LNCaP clone FGC (cell line): ENCODE measurements at regions not wholly inside any gene's neighbourhood (a gene's known extent, or its start where the extent isn't known, plus 50 kb on each side); places are given as distances from the start of the nearest gene placed in this dataset.

ENCODE experiments used
- DNase-seq: peaks from one replicate; pipeline ENCODE4 v3.0.0-alpha.2; 2011; ENCODE audit warnings: low read depth
- H3K4me3 ChIP-seq: 2 replicates; pipeline ENCODE4 v1.5.1; 2011; ENCODE audit warnings: mild to moderate bottlenecking, low read depth, low read length, control low read depth
- TF ChIP-seq, protein P1 (sequence below): IDR thresholded peaks from 2 replicates; pipeline ENCODE4 v1.5.1; 2012; ENCODE audit warnings: mild to moderate bottlenecking; ENCODE audit not compliant: control insufficient read depth, insufficient read depth; ENCODE audit errors: extremely low read depth

GRCh38 chr13:111561091-111561781 lies 240.8 kb downstream of the TEX29 start:
- DNase-seq = no peak
- H3K4me3 ChIP-seq = no peak overlapping the region
- TF ChIP-seq, protein P1, sequence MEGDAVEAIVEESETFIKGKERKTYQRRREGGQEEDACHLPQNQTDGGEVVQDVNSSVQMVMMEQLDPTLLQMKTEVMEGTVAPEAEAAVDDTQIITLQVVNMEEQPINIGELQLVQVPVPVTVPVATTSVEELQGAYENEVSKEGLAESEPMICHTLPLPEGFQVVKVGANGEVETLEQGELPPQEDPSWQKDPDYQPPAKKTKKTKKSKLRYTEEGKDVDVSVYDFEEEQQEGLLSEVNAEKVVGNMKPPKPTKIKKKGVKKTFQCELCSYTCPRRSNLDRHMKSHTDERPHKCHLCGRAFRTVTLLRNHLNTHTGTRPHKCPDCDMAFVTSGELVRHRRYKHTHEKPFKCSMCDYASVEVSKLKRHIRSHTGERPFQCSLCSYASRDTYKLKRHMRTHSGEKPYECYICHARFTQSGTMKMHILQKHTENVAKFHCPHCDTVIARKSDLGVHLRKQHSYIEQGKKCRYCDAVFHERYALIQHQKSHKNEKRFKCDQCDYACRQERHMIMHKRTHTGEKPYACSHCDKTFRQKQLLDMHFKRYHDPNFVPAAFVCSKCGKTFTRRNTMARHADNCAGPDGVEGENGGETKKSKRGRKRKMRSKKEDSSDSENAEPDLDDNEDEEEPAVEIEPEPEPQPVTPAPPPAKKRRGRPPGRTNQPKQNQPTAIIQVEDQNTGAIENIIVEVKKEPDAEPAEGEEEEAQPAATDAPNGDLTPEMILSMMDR = no peak

DNA sequence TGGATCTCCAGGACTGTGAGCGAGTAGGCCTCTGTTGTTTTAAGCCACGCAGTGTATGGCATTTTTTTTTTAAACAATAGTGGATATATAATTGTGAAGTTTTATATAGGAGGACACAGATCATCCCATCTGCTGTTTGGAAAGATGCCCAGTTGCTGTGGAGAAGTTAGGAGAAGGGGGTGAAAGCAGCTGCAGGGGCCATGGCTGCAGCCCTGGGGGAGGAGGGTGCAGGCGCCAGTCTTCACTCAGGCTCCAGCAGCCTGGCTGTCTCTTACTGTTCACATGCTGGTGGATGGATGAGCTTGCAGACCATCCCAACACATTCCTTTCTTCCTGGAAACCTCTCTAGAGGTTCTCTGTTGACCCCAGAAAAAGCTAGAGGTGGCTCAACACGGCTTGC lies 242.3 kb downstream of the TEX29 start:
- DNase-seq = no peak
- no peak overlapping the region for H3K4me3 ChIP-seq
- TF ChIP-seq, protein P1 = no peak

DNA sequence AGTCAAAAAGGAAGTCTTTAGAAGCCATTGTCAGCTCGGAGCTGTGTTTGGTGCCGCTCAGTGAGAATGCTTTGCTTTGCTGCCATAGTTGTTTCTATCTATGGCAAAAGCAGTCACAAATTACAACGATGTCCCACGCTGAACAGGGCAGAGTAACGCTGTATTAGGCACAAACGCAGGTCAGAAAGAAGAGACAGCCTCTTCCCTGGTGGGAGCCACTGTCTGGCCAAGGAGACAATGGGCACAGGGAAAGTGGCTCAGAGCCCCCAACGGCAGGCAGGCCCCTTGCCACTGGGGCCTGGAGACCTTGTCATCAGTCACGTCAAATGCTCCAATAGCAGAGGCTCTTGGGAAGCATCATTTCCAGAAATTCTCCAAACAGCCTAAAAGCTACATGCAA lies 244.2 kb downstream of the TEX29 start:
- H3K4me3 ChIP-seq = no peak overlapping the region
- TF ChIP-seq, protein P1 = no peak
- no peak for DNase-seq

- no peak for DNase-seq
- H3K4me3 ChIP-seq = no peak overlapping the region
- TF ChIP-seq, protein P1 = no peak
Observed at GRCh38 chr13:111565400-111565799, 245.0 kb downstream of the TEX29 start.

GRCh38 chr13:111566567-111566966 lies 246.1 kb downstream of the TEX29 start:
- no peak overlapping the region for H3K4me3 ChIP-seq
- no peak for DNase-seq
- TF ChIP-seq, protein P1 = no peak

DNA sequence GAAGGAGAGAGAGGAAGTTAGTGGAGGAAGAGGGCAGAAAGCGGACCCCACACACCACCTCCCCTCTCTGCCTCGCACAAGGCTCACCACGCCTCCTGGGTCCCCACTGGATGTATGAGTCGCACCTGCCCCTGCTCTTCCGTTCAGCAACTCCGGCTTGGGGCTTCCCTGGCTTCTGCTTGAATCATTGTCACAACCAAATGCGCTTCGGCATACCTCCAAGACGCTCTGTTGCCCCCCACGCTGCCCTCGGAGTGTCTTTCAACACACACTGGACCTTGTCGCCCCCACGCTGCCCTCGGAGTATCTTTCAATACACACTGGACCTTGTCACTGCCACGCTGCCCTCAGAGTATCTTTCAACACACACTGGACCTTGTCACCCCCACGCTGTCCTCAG lies 247.2 kb downstream of the TEX29 start:
- TF ChIP-seq, protein P1 = no peak
- DNase-seq = no peak
- H3K4me3 ChIP-seq = no peak overlapping the region

DNA sequence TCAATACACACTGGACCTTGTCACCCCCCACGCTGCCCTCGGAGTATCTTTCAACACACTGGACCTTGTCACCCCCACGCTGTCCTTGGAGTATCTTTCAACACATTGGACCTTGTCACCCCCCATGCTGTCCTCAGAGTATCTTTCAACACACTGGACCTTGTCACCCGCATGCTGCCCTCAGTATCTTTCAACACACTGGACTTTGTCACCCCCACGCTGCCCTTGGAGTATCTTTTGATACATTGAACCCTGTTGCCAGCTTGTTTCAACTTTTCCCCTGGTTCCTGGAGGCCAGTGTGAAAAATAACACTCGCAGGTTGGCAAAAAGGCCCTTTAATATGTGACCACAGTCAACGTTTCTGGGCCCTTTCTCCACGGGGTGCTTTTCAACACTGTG lies 247.8 kb downstream of the TEX29 start:
- TF ChIP-seq, protein P1 = no peak
- no peak for DNase-seq
- no peak overlapping the region for H3K4me3 ChIP-seq
